ENCODE measurements at regions not wholly inside any gene's neighbourhood (a gene's known extent, or its start where the extent isn't known, plus 50 kb on each side); places are given as distances from the start of the nearest gene placed in this dataset.

- no peak overlapping the region for H3K27ac ChIP-seq
- TF ChIP-seq ZFX (IDR thresholded peaks at IDR 0.05; ENCODE audit: borderline replicate concordance), result no peak
- no peak for TF ChIP-seq CTCF (IDR thresholded peaks at IDR 0.05)
These were observed 1974.0 kb upstream of the WWC1 start for GRCh38 chr5:166317425-166317824.

- H3K27ac ChIP-seq, result no peak overlapping the region
- TF ChIP-seq ZFX (IDR thresholded peaks at IDR 0.05; ENCODE audit: borderline replicate concordance) (no peak), CTCF (IDR thresholded peaks at IDR 0.05) (no peak)
These were observed 1970.4 kb upstream of the WWC1 start for GRCh38 chr5:166320920-166321480.

- H3K27ac ChIP-seq, result no peak overlapping the region
- no peak for TF ChIP-seq ZFX (IDR thresholded peaks at IDR 0.05; ENCODE audit: borderline replicate concordance)
- no peak for TF ChIP-seq CTCF (IDR thresholded peaks at IDR 0.05)
These were observed 1967.1 kb upstream of the WWC1 start for GRCh38 chr5:166324372-166324771.

- no peak overlapping the region for H3K27ac ChIP-seq
- TF ChIP-seq ZFX (IDR thresholded peaks at IDR 0.05; ENCODE audit: borderline replicate concordance), result no peak
- no peak for TF ChIP-seq CTCF (IDR thresholded peaks at IDR 0.05)
These were observed 1962.2 kb upstream of the WWC1 start for GRCh38 chr5:166329149-166329800.

GRCh38 chr5:166330036-166330435 lies 1961.4 kb upstream of the WWC1 start:
- no peak for TF ChIP-seq CTCF (IDR thresholded peaks at IDR 0.05)
- no peak for TF ChIP-seq ZFX (IDR thresholded peaks at IDR 0.05; ENCODE audit: borderline replicate concordance)

GRCh38 chr5:166331521-166331920 lies 1959.9 kb upstream of the WWC1 start:
- no peak overlapping the region for H3K27ac ChIP-seq
- TF ChIP-seq CTCF (IDR thresholded peaks at IDR 0.05) (no peak), ZFX (IDR thresholded peaks at IDR 0.05; ENCODE audit: borderline replicate concordance) (no peak)

More at GRCh38 chr5:166330036-166330435, 1961.4 kb upstream of the WWC1 start:
- no peak overlapping the region for H3K27ac ChIP-seq

- H3K27ac ChIP-seq, result no peak overlapping the region
- TF ChIP-seq ZFX (IDR thresholded peaks at IDR 0.05; ENCODE audit: borderline replicate concordance) (no peak), CTCF (IDR thresholded peaks at IDR 0.05) (no peak)
These were observed 1952.6 kb upstream of the WWC1 start for GRCh38 chr5:166338801-166339200.
